ENCODE measurements at regions not wholly inside any gene's neighbourhood (a gene's known extent, or its start where the extent isn't known, plus 50 kb on each side); places are given as distances from the start of the nearest gene placed in this dataset.
"Not testable (repeated sequence)": the region's sequence is repeated elsewhere in the genome, so short reads cannot be mapped to it uniquely, and the experiment has no call there.

GRCh38 chr5:163894645-163895044, 389.2 kb downstream of the MAT2B start:
- no peak overlapping the region for H3K4me3 ChIP-seq (ENCODE audit: low read depth in 1 of 2, low read length in 2 of 2)
- H3K9me3 ChIP-seq (ENCODE audit: control insufficient read depth in 2 of 2, insufficient read depth in 1 of 2, low read depth in 1 of 2, low read length in 1 of 2) = no peaks in the 10 kb centered on the region
- no peaks in the 10 kb centered on the region for H3K27me3 ChIP-seq (ENCODE audit: control insufficient read depth in 1 of 2, insufficient read depth in 2 of 2, low read length in 2 of 2)
- no peak overlapping the region for H3K27ac ChIP-seq (ENCODE audit: low read depth in 2 of 2, low read length in 1 of 2)
- H3K36me3 ChIP-seq (ENCODE audit: control insufficient read depth in 2 of 2, insufficient read depth in 2 of 2, low read length in 1 of 2) = no peaks in the 10 kb centered on the region
- H3K4me1 ChIP-seq (ENCODE audit: control insufficient read depth in 2 of 2, insufficient read depth in 2 of 2, low read length in 1 of 2) = no peaks in the 10 kb centered on the region

- no peaks in the 10 kb centered on the region for H3K9me3 ChIP-seq (ENCODE audit: control insufficient read depth in 2 of 2, insufficient read depth in 1 of 2, low read depth in 1 of 2, low read length in 1 of 2)
- no peaks in the 10 kb centered on the region for H3K4me1 ChIP-seq (ENCODE audit: control insufficient read depth in 2 of 2, insufficient read depth in 2 of 2, low read length in 1 of 2)
- no peak overlapping the region for H3K4me3 ChIP-seq (ENCODE audit: low read depth in 1 of 2, low read length in 2 of 2)
- H3K27me3 ChIP-seq (ENCODE audit: control insufficient read depth in 1 of 2, insufficient read depth in 2 of 2, low read length in 2 of 2) = no peaks in the 10 kb centered on the region
- H3K36me3 ChIP-seq (ENCODE audit: control insufficient read depth in 2 of 2, insufficient read depth in 2 of 2, low read length in 1 of 2) = no peaks in the 10 kb centered on the region
- H3K27ac ChIP-seq (ENCODE audit: low read depth in 2 of 2, low read length in 1 of 2) = no peak overlapping the region
Observed at GRCh38 chr5:163898873-163899272, 393.5 kb downstream of the MAT2B start.

- not testable (repeated sequence) for H3K27me3 ChIP-seq (ENCODE audit: control insufficient read depth in 1 of 2, insufficient read depth in 2 of 2, low read length in 2 of 2); H3K4me3 ChIP-seq (ENCODE audit: low read depth in 1 of 2, low read length in 2 of 2); H3K27ac ChIP-seq (ENCODE audit: low read depth in 2 of 2, low read length in 1 of 2); H3K9me3 ChIP-seq (ENCODE audit: control insufficient read depth in 2 of 2, insufficient read depth in 1 of 2, low read depth in 1 of 2, low read length in 1 of 2); H3K4me1 ChIP-seq (ENCODE audit: control insufficient read depth in 2 of 2, insufficient read depth in 2 of 2, low read length in 1 of 2); H3K36me3 ChIP-seq (ENCODE audit: control insufficient read depth in 2 of 2, insufficient read depth in 2 of 2, low read length in 1 of 2)
- WGBS, 2 donors = 68 to 79% methylated on average over 1 of the region's 1 CpG
Observed at GRCh38 chr5:163907783-163908182, 402.4 kb downstream of the MAT2B start.

GRCh38 chr5:163908253-163908652, 402.8 kb downstream of the MAT2B start:
- Histone ChIP-seq H3K36me3 (ENCODE audit: control insufficient read depth in 2 of 2, insufficient read depth in 2 of 2, low read length in 1 of 2) (no peaks in the 10 kb centered on the region), H3K27ac (ENCODE audit: low read depth in 2 of 2, low read length in 1 of 2) (no peak overlapping the region), H3K4me3 (ENCODE audit: low read depth in 1 of 2, low read length in 2 of 2) (no peak overlapping the region), H3K4me1 (ENCODE audit: control insufficient read depth in 2 of 2, insufficient read depth in 2 of 2, low read length in 1 of 2) (no peaks in the 10 kb centered on the region), H3K27me3 (ENCODE audit: control insufficient read depth in 1 of 2, insufficient read depth in 2 of 2, low read length in 2 of 2) (no peaks in the 10 kb centered on the region), H3K9me3 (ENCODE audit: control insufficient read depth in 2 of 2, insufficient read depth in 1 of 2, low read depth in 1 of 2, low read length in 1 of 2) (no peaks in the 10 kb centered on the region)
- WGBS, 2 donors = 61 to 65% methylated on average over 3 of the region's 3 CpGs

- Histone ChIP-seq H3K27me3 (ENCODE audit: control insufficient read depth in 1 of 2, insufficient read depth in 2 of 2, low read length in 2 of 2) (no peaks in the 10 kb centered on the region), H3K4me3 (ENCODE audit: low read depth in 1 of 2, low read length in 2 of 2) (no peak overlapping the region), H3K36me3 (ENCODE audit: control insufficient read depth in 2 of 2, insufficient read depth in 2 of 2, low read length in 1 of 2) (no peaks in the 10 kb centered on the region), H3K27ac (ENCODE audit: low read depth in 2 of 2, low read length in 1 of 2) (no peak overlapping the region), H3K4me1 (ENCODE audit: control insufficient read depth in 2 of 2, insufficient read depth in 2 of 2, low read length in 1 of 2) (no peaks in the 10 kb centered on the region), H3K9me3 (ENCODE audit: control insufficient read depth in 2 of 2, insufficient read depth in 1 of 2, low read depth in 1 of 2, low read length in 1 of 2) (no peaks in the 10 kb centered on the region)
- 82 to 89% methylated on average over 1 of the region's 1 CpG for WGBS, 2 donors
Observed at GRCh38 chr5:163910226-163910625, 404.8 kb downstream of the MAT2B start.

- 90 to 92% methylated on average over 4 of the region's 4 CpGs for WGBS, 2 donors
- Histone ChIP-seq H3K27me3 (ENCODE audit: control insufficient read depth in 1 of 2, insufficient read depth in 2 of 2, low read length in 2 of 2) (no peaks in the 10 kb centered on the region), H3K36me3 (ENCODE audit: control insufficient read depth in 2 of 2, insufficient read depth in 2 of 2, low read length in 1 of 2) (no peaks in the 10 kb centered on the region)
Observed at GRCh38 chr5:163912046-163912445, 406.6 kb downstream of the MAT2B start.

GRCh38 chr5:163913548-163913947, 408.1 kb downstream of the MAT2B start:
- Histone ChIP-seq H3K9me3 (ENCODE audit: control insufficient read depth in 2 of 2, insufficient read depth in 1 of 2, low read depth in 1 of 2, low read length in 1 of 2) (peaks cover 0 to 2% of the 10 kb centered on the region in 2 donors), H3K27ac (ENCODE audit: low read depth in 2 of 2, low read length in 1 of 2) (no peak overlapping the region), H3K4me3 (ENCODE audit: low read depth in 1 of 2, low read length in 2 of 2) (no peak overlapping the region), H3K27me3 (ENCODE audit: control insufficient read depth in 1 of 2, insufficient read depth in 2 of 2, low read length in 2 of 2) (no peaks in the 10 kb centered on the region), H3K4me1 (ENCODE audit: control insufficient read depth in 2 of 2, insufficient read depth in 2 of 2, low read length in 1 of 2) (no peaks in the 10 kb centered on the region), H3K36me3 (ENCODE audit: control insufficient read depth in 2 of 2, insufficient read depth in 2 of 2, low read length in 1 of 2) (no peaks in the 10 kb centered on the region)
- 64 to 82% methylated on average over 3 of the region's 3 CpGs for WGBS, 2 donors

More at GRCh38 chr5:163912046-163912445, 406.6 kb downstream of the MAT2B start:
- H3K27ac ChIP-seq (ENCODE audit: low read depth in 2 of 2, low read length in 1 of 2) = no peak overlapping the region
- H3K4me3 ChIP-seq (ENCODE audit: low read depth in 1 of 2, low read length in 2 of 2) = no peak overlapping the region
- peaks cover 0 to 2% of the 10 kb centered on the region in 2 donors for H3K9me3 ChIP-seq (ENCODE audit: control insufficient read depth in 2 of 2, insufficient read depth in 1 of 2, low read depth in 1 of 2, low read length in 1 of 2)
- H3K4me1 ChIP-seq (ENCODE audit: control insufficient read depth in 2 of 2, insufficient read depth in 2 of 2, low read length in 1 of 2) = no peaks in the 10 kb centered on the region

- Histone ChIP-seq H3K27me3 (ENCODE audit: control insufficient read depth in 1 of 2, insufficient read depth in 2 of 2, low read length in 2 of 2) (no peaks in the 10 kb centered on the region), H3K9me3 (ENCODE audit: control insufficient read depth in 2 of 2, insufficient read depth in 1 of 2, low read depth in 1 of 2, low read length in 1 of 2) (peaks cover 0 to 2% of the 10 kb centered on the region in 2 donors), H3K4me3 (ENCODE audit: low read depth in 1 of 2, low read length in 2 of 2) (no peak overlapping the region), H3K36me3 (ENCODE audit: control insufficient read depth in 2 of 2, insufficient read depth in 2 of 2, low read length in 1 of 2) (no peaks in the 10 kb centered on the region), H3K27ac (ENCODE audit: low read depth in 2 of 2, low read length in 1 of 2) (no peak overlapping the region), H3K4me1 (ENCODE audit: control insufficient read depth in 2 of 2, insufficient read depth in 2 of 2, low read length in 1 of 2) (no peaks in the 10 kb centered on the region)
- WGBS, 2 donors = 60 to 62% methylated on average over 5 of the region's 5 CpGs
Observed at GRCh38 chr5:163914910-163915309, 409.5 kb downstream of the MAT2B start.

GRCh38 chr5:163915481-163915961, 410.1 kb downstream of the MAT2B start:
- Histone ChIP-seq H3K4me3 (ENCODE audit: low read depth in 1 of 2, low read length in 2 of 2) (no peak overlapping the region), H3K36me3 (ENCODE audit: control insufficient read depth in 2 of 2, insufficient read depth in 2 of 2, low read length in 1 of 2) (no peaks in the 10 kb centered on the region), H3K27me3 (ENCODE audit: control insufficient read depth in 1 of 2, insufficient read depth in 2 of 2, low read length in 2 of 2) (no peaks in the 10 kb centered on the region), H3K27ac (ENCODE audit: low read depth in 2 of 2, low read length in 1 of 2) (no peak overlapping the region), H3K9me3 (ENCODE audit: control insufficient read depth in 2 of 2, insufficient read depth in 1 of 2, low read depth in 1 of 2, low read length in 1 of 2) (peaks cover 0 to 2% of the 10 kb centered on the region in 2 donors), H3K4me1 (ENCODE audit: control insufficient read depth in 2 of 2, insufficient read depth in 2 of 2, low read length in 1 of 2) (no peaks in the 10 kb centered on the region)
- 74 to 75% methylated on average over 9 of the region's 9 CpGs for WGBS, 2 donors

GRCh38 chr5:163916376-163916775, 411.0 kb downstream of the MAT2B start:
- H3K27me3 ChIP-seq (ENCODE audit: control insufficient read depth in 1 of 2, insufficient read depth in 2 of 2, low read length in 2 of 2) = no peaks in the 10 kb centered on the region
- H3K36me3 ChIP-seq (ENCODE audit: control insufficient read depth in 2 of 2, insufficient read depth in 2 of 2, low read length in 1 of 2) = no peaks in the 10 kb centered on the region
- H3K4me3 ChIP-seq (ENCODE audit: low read depth in 1 of 2, low read length in 2 of 2) = no peak overlapping the region
- WGBS, 2 donors = 84 to 86% methylated on average over 2 of the region's 2 CpGs
- H3K4me1 ChIP-seq (ENCODE audit: control insufficient read depth in 2 of 2, insufficient read depth in 2 of 2, low read length in 1 of 2) = no peaks in the 10 kb centered on the region
- H3K9me3 ChIP-seq (ENCODE audit: control insufficient read depth in 2 of 2, insufficient read depth in 1 of 2, low read depth in 1 of 2, low read length in 1 of 2) = peaks cover 0 to 2% of the 10 kb centered on the region in 2 donors
- H3K27ac ChIP-seq (ENCODE audit: low read depth in 2 of 2, low read length in 1 of 2) = no peak overlapping the region
